Neural progenitor cell (in vitro differentiated cells): ENCODE measurements at regions not wholly inside any gene's neighbourhood (a gene's known extent, or its start where the extent isn't known, plus 50 kb on each side); places are given as distances from the start of the nearest gene placed in this dataset.

ENCODE experiments used
- DNase-seq: peaks from one replicate; pipeline ENCODE4 v3.0.0-alpha.2; 2016; ENCODE audit warnings: low spot score
- H2AFZ ChIP-seq: fragments of 200-600 bp; sonication (generic); replicated peaks from 2 replicates; pipeline ENCODE4 v1.6.1; 2016; ENCODE audit warnings: antibody characterized with exemption
- H3F3A ChIP-seq: fragments of 200-600 bp; sonication (generic); 2 replicates; pipeline ENCODE4 v1.6.1; 2016; ENCODE audit warnings: antibody characterized with exemption, low read depth
- H3K27ac ChIP-seq: fragments of 200-600 bp; sonication (generic); 2 replicates; pipeline ENCODE4 v1.5.1; 2016; ENCODE audit warnings: mild to moderate bottlenecking
- H3K27me3 ChIP-seq: fragments of 200-600 bp; sonication (generic); 2 replicates; pipeline ENCODE4 v1.6.1; 2016; ENCODE audit warnings: mild to moderate bottlenecking, moderate library complexity
- H3K36me3 ChIP-seq: fragments of 200-600 bp; sonication (generic); 2 replicates; pipeline ENCODE4 v1.5.1; 2016
- H3K4me1 ChIP-seq: fragments of 200-600 bp; sonication (generic); 2 replicates; pipeline ENCODE4 v1.6.1; 2016; ENCODE audit warnings: mixed run types
- H3K4me2 ChIP-seq: fragments of 200-600 bp; sonication (generic); 2 replicates; pipeline ENCODE4 v1.6.1; 2016
- H3K4me3 ChIP-seq: fragments of 200-600 bp; sonication (generic); 2 replicates; pipeline ENCODE4 v1.5.1; 2016
- H3K79me2 ChIP-seq: fragments of 200-600 bp; sonication (generic); 2 replicates; pipeline ENCODE4 v1.6.1; 2016; ENCODE audit warnings: low read depth
- H3K9ac ChIP-seq: fragments of 200-600 bp; sonication (generic); 2 replicates; pipeline ENCODE4 v1.6.1; 2016
- H3K9me3 ChIP-seq: fragments of 200-600 bp; sonication (generic); 2 replicates; pipeline ENCODE4 v1.5.1; 2016; ENCODE audit warnings: low read depth
- H4K20me1 ChIP-seq: fragments of 200-600 bp; sonication (generic); 2 replicates; pipeline ENCODE4 v1.6.1; 2016; ENCODE audit warnings: low read depth
- H3K27ac Mint-ChIP-seq: 3 replicates; pipeline ENCODE4 v1.8.0; 2021; ENCODE audit warnings: mixed read lengths
- H3K27me3 Mint-ChIP-seq: 2 replicates; pipeline ENCODE4 v1.8.0; 2022; ENCODE audit warnings: low read depth, mild to moderate bottlenecking, inconsistent platforms, moderate library complexity, mixed read lengths; ENCODE audit not compliant: insufficient read depth
- H3K36me3 Mint-ChIP-seq: 3 replicates; pipeline ENCODE4 v1.8.0; 2021; ENCODE audit warnings: mixed read lengths
- H3K4me1 Mint-ChIP-seq: 3 replicates; pipeline ENCODE4 v1.8.0; 2021; ENCODE audit warnings: mixed read lengths
- H3K4me3 Mint-ChIP-seq: 3 replicates; pipeline ENCODE4 v1.8.0; 2021; ENCODE audit warnings: mild to moderate bottlenecking, moderate library complexity, mixed read lengths
- H3K9me3 Mint-ChIP-seq: 3 replicates; pipeline ENCODE4 v1.8.0; 2020; ENCODE audit warnings: mixed read lengths
- CTCF ChIP-seq: fragments of 200-600 bp; sonication (generic); IDR thresholded peaks from 2 replicates; pipeline ENCODE4 v1.5.1; 2017; ENCODE audit warnings: antibody characterized with exemption, mild to moderate bottlenecking
- EZH2 ChIP-seq: fragments of 200-600 bp; sonication (generic); IDR thresholded peaks from 2 replicates; pipeline ENCODE4 v1.6.1; 2017; ENCODE audit warnings: antibody characterized with exemption, mild to moderate bottlenecking, moderate library complexity
- EZH2phosphoT487 ChIP-seq: fragments of 200-600 bp; sonication (generic); IDR thresholded peaks from 2 replicates; pipeline ENCODE4 v1.6.1; 2017; ENCODE audit warnings: antibody characterized with exemption

- Histone ChIP-seq H3K9me3 (no peaks in the 10 kb centered on the region), H3K27ac (no peak overlapping the region), H4K20me1 (no peaks in the 10 kb centered on the region), H3K27me3 (peaks cover 6% of the 10 kb centered on the region), H3F3A (no peaks in the 10 kb centered on the region), H2AFZ (no peak overlapping the region), H3K79me2 (no peaks in the 10 kb centered on the region), H3K4me2 (no peak overlapping the region), H3K4me1 (no peaks in the 10 kb centered on the region), H3K36me3 (no peaks in the 10 kb centered on the region), H3K9ac (no peak overlapping the region), H3K4me3 (no peak overlapping the region)
- DNase-seq: no peak
- Mint-ChIP-seq H3K4me1 (no peaks in the 10 kb centered on the region), H3K4me3 (no peak overlapping the region), H3K27ac (no peak overlapping the region), H3K9me3 (peaks cover 6% of the 10 kb centered on the region), H3K27me3 (no peaks in the 10 kb centered on the region), H3K36me3 (no peaks in the 10 kb centered on the region)
- TF ChIP-seq CTCF: no peak
- TF ChIP-seq EZH2phosphoT487: no peak
- TF ChIP-seq EZH2: no peak
Measured at GRCh38 chr3:164341086-164341485, 737.2 kb downstream of the SI start.

DNA sequence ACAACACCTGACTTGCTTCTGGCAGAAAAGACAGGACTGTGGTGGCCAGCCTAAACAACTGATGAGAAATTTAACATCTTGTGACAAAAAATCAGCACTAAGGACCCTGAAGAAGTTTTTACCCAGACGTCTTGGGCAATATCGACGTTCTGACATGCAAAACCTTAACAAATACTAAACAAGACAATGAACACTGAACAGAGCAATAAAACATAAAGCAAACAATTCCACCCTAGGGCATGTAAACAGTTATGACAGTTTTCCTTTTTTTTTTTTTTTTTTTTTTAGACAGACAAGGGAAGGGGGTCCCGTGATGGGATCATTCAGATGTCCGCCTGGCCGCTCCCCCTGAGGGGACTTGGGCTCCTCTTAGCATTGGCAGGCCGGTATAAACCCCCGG lies 738.0 kb downstream of the SI start:
- Mint-ChIP-seq H3K4me1 (peaks cover 4% of the 10 kb centered on the region), H3K27ac (no peak overlapping the region), H3K27me3 (no peaks in the 10 kb centered on the region), H3K36me3 (no peaks in the 10 kb centered on the region), H3K9me3 (peaks cover 2% of the 10 kb centered on the region), H3K4me3 (no peak overlapping the region)
- H3K27me3 ChIP-seq: peaks cover 6% of the 10 kb centered on the region
- no peaks in the 10 kb centered on the region for H3K79me2 ChIP-seq
- no peaks in the 10 kb centered on the region for H3K36me3 ChIP-seq
- no peaks in the 10 kb centered on the region for H4K20me1 ChIP-seq
- no peak for TF ChIP-seq EZH2phosphoT487
- no peak overlapping the region for H3K27ac ChIP-seq
- no peaks in the 10 kb centered on the region for H3F3A ChIP-seq
- H3K4me2 ChIP-seq: no peak overlapping the region
- no peak overlapping the region for H3K4me3 ChIP-seq
- H2AFZ ChIP-seq: no peak overlapping the region
- no peak for DNase-seq
- H3K9me3 ChIP-seq: no peaks in the 10 kb centered on the region
- no peaks in the 10 kb centered on the region for H3K4me1 ChIP-seq
- no peak overlapping the region for H3K9ac ChIP-seq

GRCh38 chr3:164332831-164333802 lies 745.2 kb downstream of the SI start:
- Mint-ChIP-seq H3K27ac (peak overlapping the region; percentile 96), H3K27me3 (no peaks in the 10 kb centered on the region), H3K4me1 (peaks cover 33% of the 10 kb centered on the region), H3K4me3 (peak overlapping the region; percentile 66), H3K36me3 (no peaks in the 10 kb centered on the region), H3K9me3 (peaks cover 2% of the 10 kb centered on the region)
- peak; percentile 82 for DNase-seq
- no peaks in the 10 kb centered on the region for H4K20me1 ChIP-seq
- peak overlapping the region; percentile 93 for H3K27ac ChIP-seq
- H3K4me1 ChIP-seq: peaks cover 35% of the 10 kb centered on the region
- H3F3A ChIP-seq: peaks cover 37% of the 10 kb centered on the region
- no peaks in the 10 kb centered on the region for H3K79me2 ChIP-seq
- H3K4me2 ChIP-seq: peak overlapping the region; percentile 74
- H3K9me3 ChIP-seq: no peaks in the 10 kb centered on the region
- H3K27me3 ChIP-seq: no peaks in the 10 kb centered on the region
- H3K4me3 ChIP-seq: peak overlapping the region; percentile 20
- H2AFZ ChIP-seq: no peak overlapping the region
- TF ChIP-seq EZH2phosphoT487 (no peak), CTCF (peak; percentile 27), EZH2 (no peak)
- no peak overlapping the region for H3K9ac ChIP-seq
- H3K36me3 ChIP-seq: no peaks in the 10 kb centered on the region

DNA sequence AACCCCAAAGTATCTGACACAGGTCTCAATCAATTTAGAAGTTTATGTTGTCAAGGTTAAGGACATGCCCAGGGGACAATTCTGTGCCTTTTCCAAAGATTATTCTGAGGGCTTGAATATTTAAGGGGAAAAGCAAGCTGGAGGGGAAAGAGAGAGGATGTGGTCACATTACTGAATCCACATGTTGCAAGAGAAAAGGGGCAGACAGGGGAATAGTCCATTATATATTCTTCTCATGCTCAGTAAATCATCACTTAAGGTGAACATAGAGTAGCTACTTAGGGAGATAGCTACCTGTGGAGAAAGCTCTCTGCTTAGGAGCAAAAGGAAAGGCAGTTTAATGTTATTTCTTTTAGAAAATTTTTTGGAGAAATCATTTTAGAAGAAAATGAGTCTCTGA lies 751.6 kb downstream of the SI start:
- Histone ChIP-seq H3K4me1 (peaks cover 24% of the 10 kb centered on the region), H3K27me3 (no peaks in the 10 kb centered on the region), H3K9me3 (no peaks in the 10 kb centered on the region), H3F3A (peaks cover 10% of the 10 kb centered on the region), H3K4me3 (no peak overlapping the region), H3K36me3 (no peaks in the 10 kb centered on the region), H3K4me2 (no peak overlapping the region), H3K9ac (no peak overlapping the region), H4K20me1 (no peaks in the 10 kb centered on the region), H3K27ac (no peak overlapping the region), H2AFZ (peak overlapping the region; percentile 19), H3K79me2 (no peaks in the 10 kb centered on the region)
- Mint-ChIP-seq H3K36me3 (no peaks in the 10 kb centered on the region), H3K27ac (no peak overlapping the region), H3K4me1 (peaks cover 12% of the 10 kb centered on the region), H3K4me3 (no peak overlapping the region), H3K9me3 (no peaks in the 10 kb centered on the region), H3K27me3 (peaks cover 2% of the 10 kb centered on the region)
- no peak for TF ChIP-seq EZH2phosphoT487
- TF ChIP-seq EZH2: no peak
- no peak for TF ChIP-seq CTCF
- no peak for DNase-seq
